Amygdala (tissue), 56 donors: ENCODE measurements at regions not wholly inside any gene's neighbourhood (a gene's known extent, or its start where the extent isn't known, plus 50 kb on each side); places are given as distances from the start of the nearest gene placed in this dataset.
A peak's percentile ranks its signal among the peaks of the same experiment; 100 is the strongest.
"Not testable (repeated sequence)": the region's sequence is repeated elsewhere in the genome, so short reads cannot be mapped to it uniquely, and the experiment has no call there.

Source experiments
- DNase-seq, 56 donors: peaks; one replicate each; lab custom pipeline; 2025; lab: John Stamatoyannopoulos, UW

DNA sequence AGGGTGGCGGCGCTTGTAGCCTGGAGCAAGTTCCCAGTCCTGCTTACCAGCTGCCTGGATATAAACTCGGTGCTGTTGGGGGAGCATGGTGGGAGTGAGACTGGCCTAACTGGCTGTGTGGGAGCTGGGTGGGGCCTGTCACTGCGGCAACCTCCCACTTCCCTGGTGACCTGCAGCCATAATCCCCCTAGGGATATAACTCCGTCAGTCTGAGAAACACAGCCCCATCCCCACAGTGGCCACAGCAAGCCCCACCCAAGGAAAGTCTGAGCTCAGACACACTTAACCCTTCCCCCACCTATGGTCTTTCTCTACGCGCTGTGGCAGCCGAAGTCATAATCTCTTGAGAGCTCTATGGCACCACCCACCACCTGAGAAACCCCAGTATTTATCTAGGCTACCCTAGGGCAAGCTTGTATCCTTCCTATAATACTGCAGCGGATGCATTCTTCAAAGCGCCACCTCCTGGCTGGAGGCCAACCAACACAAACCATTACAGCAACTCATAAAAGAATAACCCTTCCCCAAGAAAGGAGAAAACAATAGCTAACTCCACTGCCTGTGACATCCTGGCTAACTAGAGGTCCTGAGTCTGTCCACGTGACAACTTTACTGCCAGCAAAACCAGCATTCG, 57.4 kb downstream of the ZNF648 start:
- no peak for DNase-seq

DNA sequence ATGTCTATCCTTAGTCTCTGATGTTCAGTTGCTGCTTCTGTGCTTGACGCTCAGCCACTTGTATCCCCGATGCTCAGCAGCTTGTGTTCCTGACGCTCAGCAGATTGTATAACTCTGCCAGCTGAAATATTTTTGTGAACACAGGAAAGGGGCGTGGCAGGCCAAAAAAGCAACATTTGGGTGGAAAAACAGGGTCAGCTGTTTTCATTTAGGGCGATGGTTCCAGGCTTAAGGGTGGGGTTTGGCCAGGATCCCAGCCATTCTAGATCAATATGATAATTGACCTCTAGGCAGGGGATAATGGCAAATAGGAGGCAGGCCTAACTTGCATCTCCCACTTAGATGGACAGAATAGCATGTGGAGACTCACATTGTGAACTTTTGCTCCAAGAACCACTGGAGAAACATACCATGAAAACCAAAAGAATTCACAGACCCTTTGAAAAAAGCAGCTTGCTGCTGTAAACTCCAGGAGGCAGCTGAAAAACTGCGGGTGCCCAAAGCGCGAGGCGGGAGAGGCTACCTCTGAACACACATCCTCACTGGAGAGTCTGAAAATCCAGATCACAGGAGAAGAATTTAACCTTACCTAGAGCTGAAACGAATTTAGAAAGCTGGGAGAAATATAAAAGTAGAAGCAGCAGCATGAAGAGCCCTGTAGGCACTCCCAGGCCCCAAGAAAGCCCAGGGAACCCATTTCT, 58.3 kb downstream of the ZNF648 start:
- no peak for DNase-seq

DNA sequence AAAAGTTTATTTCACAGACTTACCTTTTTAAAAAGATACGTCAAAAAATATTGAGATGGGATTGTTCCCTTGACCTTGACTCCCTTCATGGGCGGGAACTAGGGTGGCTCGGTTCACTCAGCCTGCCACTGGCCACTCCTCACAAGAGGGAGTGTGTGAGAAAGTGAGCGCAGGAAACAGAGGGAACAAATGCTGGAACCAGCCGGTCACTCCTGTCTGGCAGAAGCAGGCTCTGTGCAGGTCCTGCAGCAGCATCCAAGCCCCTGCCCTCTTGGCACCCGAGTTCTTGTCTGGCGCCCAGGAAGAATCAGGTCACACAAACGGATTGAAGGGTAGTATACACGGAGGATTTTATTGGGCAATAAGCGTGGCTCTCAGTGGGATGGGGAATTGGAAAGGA, 58.9 kb downstream of the ZNF648 start:
- no peak for DNase-seq

DNA sequence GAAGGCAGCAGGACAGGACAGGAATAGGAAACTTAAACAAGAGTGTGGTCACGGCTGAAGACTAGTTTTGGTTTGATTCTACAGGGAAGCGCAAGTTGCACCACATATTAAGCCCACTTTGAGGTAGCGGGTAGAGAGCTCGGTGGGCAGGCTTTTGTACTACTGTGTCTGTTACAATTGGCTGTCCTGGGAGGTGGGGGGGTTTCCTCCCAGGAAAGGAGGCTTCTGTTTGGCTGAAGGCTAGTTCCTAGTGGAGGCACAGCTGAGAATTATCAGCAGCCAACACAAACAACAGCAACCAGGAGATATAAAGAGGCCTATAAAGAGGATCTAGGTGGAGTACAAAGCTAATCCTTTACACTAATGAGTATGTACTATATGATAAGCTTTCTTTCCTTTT, 62.7 kb downstream of the ZNF648 start:
- no peak for DNase-seq

DNA sequence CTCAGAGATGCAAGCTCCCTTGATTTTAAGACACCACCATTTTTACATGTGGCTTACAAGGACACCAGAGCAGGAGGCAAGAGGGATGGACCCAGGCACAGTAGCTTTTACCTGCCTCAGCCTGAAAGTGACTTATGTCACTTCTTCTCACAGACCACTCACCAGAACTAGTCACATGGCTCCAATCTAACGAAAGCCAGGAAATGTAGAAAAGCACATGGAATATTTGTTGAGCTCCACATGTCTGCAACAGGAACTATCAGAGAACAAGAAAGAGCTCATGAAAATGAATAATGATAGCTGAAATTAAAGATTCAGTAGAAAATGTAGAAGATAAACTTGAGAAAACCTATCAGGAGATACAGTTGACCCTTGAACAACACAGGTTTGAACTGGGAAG, 69.4 kb downstream of the ZNF648 start:
- no peak for DNase-seq

DNA sequence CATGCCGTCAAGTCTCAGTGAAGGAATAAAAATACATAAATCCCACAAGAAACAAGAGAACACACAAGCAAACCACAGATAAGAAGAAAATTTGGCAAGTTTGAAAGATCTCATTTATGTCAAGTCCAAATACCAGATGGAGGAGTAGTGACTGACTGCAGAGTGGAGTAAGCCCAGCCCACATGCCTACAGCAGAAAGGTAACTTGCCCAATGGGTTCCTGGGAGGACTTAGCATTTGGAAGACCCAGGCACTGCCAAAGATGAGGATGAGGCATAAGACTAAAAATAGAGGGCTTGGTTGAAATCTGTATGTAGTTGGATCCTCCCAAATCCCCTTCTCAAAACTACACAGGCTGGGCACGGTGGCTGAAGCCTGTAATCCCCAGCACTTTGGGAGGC, 70.8 kb downstream of the ZNF648 start:
- no peak for DNase-seq

GRCh38 chr1:181989261-181989920, 72.1 kb downstream of the ZNF648 start:
- peak in 8 of 56 donors; percentile 4 to 74 (median 26) for DNase-seq

DNA sequence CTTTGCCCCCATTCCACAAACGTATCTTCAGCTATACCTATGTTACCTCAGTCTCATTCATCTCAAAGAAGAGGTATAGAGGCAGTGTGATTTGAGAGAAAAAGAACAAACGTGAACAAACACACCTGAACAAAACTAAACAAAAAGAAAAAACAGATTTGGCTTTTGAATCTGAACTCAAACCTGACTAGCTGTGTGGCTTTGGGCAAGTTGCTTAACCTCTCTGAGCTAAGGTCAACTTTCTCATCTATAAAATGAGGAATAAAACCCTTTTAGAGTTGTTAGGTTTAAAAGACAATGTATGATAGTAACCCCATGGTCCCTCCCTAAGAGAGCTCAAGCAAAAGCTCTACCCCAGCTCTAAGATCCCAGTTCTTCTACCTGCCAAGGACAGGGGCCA, 73.5 kb downstream of the ZNF648 start:
- DNase-seq: no peak

- DNase-seq: no peak
These were observed 74.1 kb downstream of the ZNF648 start for GRCh38 chr1:181987334-181987895.

- DNase-seq: peak in 1 of 56 donors; percentile 39
These were observed 74.6 kb downstream of the ZNF648 start for GRCh38 chr1:181986907-181987305.

DNA sequence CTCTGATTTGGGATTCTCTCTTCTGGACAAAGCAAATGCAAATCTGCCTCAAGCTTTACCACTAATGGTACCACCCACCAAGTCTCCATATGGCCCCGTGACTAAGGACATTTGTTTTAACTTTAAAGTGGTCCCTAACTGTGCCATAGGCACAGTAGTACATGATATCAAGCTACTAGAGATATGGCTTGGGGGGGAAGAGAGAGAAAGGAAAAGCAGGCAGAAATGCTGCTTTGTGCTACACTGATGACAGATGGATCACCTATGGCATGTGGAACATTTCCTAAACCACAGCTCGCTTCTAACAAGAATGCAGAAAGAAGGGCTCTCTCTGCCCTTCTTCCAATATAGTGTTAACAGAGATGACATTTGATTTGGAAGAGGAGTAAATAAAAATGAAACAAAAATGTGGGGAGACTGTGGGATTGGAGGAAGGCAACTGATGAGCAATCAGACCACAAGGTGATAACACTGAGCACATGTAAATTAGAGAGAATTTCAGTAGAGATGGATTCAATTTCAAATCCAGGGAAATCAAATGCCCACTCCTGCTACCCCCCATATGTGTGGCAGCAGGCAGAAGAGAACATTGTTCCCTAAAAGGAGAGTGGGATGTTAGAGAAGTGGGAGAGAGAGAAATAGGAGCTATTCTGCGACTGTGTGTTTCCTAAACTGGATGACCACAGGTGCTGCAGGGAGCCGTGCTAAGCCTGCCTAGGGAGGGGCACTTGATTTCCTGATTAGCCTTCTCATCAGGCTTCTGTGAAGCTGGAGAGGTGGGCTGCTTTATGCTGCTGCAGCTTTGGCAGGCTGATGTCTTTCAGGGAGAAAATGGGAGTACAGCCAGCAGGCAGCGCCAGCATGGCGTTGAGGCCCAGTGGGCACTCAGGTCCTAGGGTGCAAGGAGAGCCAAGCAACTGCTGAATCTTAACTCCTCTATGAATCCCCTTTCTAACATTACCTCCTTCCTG, 75.3 kb downstream of the ZNF648 start:
- DNase-seq: peak in 14 of 56 donors; percentile 7 to 39 (median 23)

DNA sequence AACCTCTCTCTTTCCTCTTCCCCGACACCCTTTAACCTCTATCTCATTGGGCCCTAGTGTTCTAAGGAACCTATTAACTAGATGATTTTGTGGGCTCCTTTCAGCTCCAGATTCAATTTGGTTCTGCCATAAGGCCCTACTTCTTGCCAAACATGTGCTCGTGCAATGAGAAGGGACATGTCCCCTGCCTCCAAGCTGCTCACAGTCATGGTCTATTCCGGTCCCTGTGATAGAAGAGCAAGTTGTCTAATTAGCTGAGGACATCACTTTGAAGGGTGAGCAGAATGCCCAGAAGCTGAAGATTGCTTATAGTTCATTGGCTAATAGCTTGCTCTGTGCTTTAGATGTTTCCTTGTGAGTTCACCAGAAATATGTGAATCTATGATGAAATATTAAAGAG, 76.2 kb downstream of the ZNF648 start:
- DNase-seq: no peak

DNA sequence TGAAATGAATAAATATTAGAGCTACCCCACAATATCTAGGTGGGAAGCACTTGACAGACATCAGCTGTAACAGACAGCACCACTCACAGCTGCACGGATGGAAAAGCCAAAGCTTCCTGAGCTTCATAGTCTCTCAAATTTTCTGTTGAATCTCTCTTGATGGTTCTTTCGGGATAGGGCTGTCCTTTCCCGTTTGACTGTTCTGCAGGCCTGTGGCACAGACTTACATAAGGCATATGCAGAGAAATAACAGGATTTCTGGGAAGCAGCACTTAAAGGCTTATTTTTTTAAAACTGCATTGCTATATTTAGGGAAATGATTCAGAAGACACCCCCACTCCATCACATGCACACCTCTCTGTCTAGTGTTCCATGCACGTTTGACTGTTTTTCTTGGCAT, 77.5 kb downstream of the ZNF648 start:
- peak in 4 of 56 donors; percentile 8 to 27 (median 18) for DNase-seq

DNA sequence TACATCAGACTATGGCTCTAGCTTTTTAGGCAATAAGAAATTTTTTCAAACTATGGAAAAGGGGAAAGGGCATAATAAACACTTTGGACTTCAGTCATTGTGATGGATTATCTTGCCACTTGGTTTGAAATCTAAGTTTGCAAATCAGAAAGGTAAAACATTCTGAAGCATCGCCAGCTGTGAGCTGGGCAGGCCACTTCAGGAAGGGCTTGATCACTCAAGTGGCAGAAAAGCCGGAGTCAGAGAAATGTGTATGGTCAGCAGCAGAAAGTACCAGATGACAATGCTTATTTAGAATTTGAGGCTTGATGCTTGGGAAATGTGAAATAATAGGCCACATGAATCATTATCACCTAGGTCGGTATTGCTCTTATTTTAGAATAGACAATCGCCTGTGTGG, 79.7 kb downstream of the ZNF648 start:
- DNase-seq: no peak

DNA sequence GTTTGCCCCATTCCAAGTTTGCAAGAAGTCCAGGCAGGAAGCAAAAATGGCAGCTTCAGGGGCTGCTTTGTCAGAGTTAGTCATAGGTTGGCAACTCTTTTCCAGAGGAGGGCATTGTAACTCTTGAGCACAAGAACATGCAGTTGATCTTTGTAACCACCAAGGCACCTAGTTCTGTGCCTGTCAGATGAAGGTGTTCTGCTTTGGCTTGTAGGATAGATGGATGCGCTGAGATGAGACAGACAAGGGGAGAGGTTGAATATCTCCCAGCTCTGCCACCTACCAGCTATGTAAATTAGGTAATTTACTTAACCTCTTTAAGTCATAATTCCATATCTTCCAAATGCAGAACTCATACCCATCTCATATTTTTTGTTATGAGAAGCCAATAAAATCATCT, 89.3 kb downstream of the ZNF648 start:
- no peak for DNase-seq

DNA sequence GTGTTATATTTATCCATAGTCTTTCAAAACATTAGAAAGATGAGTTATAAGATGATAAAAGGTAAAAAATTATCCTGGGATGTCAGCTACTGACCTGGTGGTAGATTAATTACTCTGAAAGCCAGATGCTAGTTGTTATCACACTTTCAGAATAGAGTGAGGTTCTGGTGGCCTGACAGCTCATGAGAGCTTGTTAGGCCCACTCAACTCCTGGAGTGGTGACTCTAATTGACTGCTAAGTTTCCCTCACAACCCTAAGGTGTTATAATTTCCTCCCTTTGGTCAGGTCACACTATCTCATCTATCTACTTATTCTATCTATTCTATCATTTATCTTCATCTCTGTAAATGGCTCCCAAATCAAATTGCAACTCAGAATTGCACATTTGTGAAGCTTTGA, 90.1 kb downstream of the ZNF648 start:
- no peak for DNase-seq

DNA sequence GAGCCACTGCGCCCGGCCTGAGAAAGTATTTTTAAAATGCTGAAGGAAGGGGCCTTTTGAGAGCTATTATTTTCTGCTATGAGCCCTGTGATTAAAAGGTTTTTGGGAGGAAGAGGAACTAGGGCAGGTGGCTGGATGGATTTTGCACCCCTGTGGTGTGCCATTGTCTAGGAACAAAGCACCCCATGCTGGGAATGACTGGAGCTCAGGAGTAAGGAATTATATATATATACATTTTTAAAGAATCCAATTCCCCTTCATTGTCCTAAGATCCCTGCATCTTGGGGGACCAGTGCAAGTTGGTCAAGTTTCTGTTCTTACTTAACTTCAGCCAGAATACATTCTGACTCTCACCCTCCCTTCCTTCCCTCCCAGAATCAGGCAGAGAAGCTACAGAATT, 91.6 kb downstream of the ZNF648 start:
- DNase-seq: no peak

GRCh38 chr1:181954696-181955095, 106.8 kb downstream of the ZNF648 start:
- not testable (repeated sequence) for DNase-seq

- DNase-seq: not testable (repeated sequence)
These were observed 107.3 kb downstream of the ZNF648 start for GRCh38 chr1:181954178-181954577.

- no peak for DNase-seq
These were observed 107.9 kb downstream of the ZNF648 start for GRCh38 chr1:181953596-181953995.
